Vagina (tissue), 2 donors: ENCODE measurements at regions not wholly inside any gene's neighbourhood (a gene's known extent, or its start where the extent isn't known, plus 50 kb on each side); places are given as distances from the start of the nearest gene placed in this dataset.
A peak's percentile ranks its signal among the peaks of the same experiment; 100 is the strongest.

ENCODE experiments used
- DNase-seq, 2 donors: peaks; one replicate each; pipeline ENCODE4 v3.0.0-alpha.2; 2017; ENCODE audit errors: extremely low spot score in 2 of 2
- H3K27ac ChIP-seq: fragments of 200-600 bp; sonication (generic); one replicate; pipeline ENCODE4 v1.5.1; 2019
- H3K27me3 ChIP-seq: fragments of 200-600 bp; sonication (generic); one replicate; pipeline ENCODE4 v1.5.1; 2019
- H3K36me3 ChIP-seq, 2 donors: fragments of 200-600 bp; sonication (generic); one replicate each; pipeline ENCODE4 v1.5.1; 2017 to 2019
- H3K4me1 ChIP-seq: fragments of 200-600 bp; sonication (generic); one replicate; pipeline ENCODE4 v1.5.1; 2019
- H3K4me3 ChIP-seq, 2 donors: fragments of 200-600 bp; sonication (generic); 1 replicate in 1 of 2; 2 replicates in 1 of 2; pipeline ENCODE4 v1.5.1; 2016 to 2019
- H3K9me3 ChIP-seq: fragments of 200-600 bp; sonication (generic); one replicate; pipeline ENCODE4 v1.5.1; 2019
- CTCF ChIP-seq, 3 experiments: fragments of 450-650 bp in 2 of 3; fragments of 200-600 bp in 1 of 3; sonication (generic) in 1 of 3; IDR thresholded peaks; one replicate each; pipeline ENCODE4 v1.5.1; 2017 to 2019; ENCODE audit warnings: antibody characterized with exemption in 3 of 3, mild to moderate bottlenecking in 2 of 3, moderate library complexity in 2 of 3
- POLR2A ChIP-seq, 2 donors: fragments of 450-650 bp; IDR thresholded peaks; one replicate each; pipeline ENCODE4 v1.6.1; 2017; ENCODE audit warnings: antibody characterized with exemption in 2 of 2, mild to moderate bottlenecking in 2 of 2, moderate library complexity in 2 of 2
- POLR2AphosphoS5 ChIP-seq, 2 donors: sonication (generic); formaldehyde crosslinking; IDR thresholded peaks; one replicate each; pipeline ENCODE4 v1.9.0; 2017; ENCODE audit warnings: antibody characterized with exemption in 2 of 2, mild to moderate bottlenecking in 2 of 2, low read depth in 1 of 2; ENCODE audit not compliant: insufficient read depth in 1 of 2
- intact Hi-C: fragments of 100-400 bp; cut with DNase I; formaldehyde crosslinking; loops from one replicate; pipeline ENCODE4 v1.15.1; 2023

DNA sequence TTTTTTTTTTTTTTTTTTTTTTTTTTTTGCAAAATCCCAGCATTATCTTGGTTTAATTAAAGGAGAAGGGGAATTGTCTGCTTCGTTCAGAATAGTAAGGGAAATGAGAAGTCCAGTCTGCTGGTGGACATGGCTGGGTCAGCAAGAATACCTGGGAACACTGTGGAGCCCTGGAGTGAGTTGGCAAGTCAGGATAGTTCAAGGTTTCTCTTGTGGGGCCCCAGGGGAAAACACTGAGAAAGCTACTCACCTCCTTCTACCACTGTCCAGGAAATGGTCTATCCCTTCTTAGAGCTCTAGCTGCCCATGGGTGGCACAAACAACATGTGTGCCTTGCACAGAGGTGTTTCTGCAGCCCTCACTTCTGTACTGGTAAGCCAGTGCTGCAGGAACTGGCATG is 169.1 kb upstream of the SIX2 start:
- no peak for DNase-seq
- no peaks in the 10 kb centered on the region for H3K4me1 ChIP-seq
- H3K36me3 ChIP-seq, result no peaks in the 10 kb centered on the region
- peak overlapping the region; percentile 30 for H3K27ac ChIP-seq
- no peak overlapping the region for H3K4me3 ChIP-seq
- H3K9me3 ChIP-seq, result no peaks in the 10 kb centered on the region
- H3K27me3 ChIP-seq, result no peaks in the 10 kb centered on the region
- TF ChIP-seq POLR2AphosphoS5 (IDR thresholded peaks at IDR 0.05; ENCODE audit: insufficient read depth in 1 of 2, low read depth in 1 of 2) (no peak), CTCF (IDR thresholded peaks at IDR 0.05) (no peak), POLR2A (IDR thresholded peaks at IDR 0.05) (no peak)
- intact Hi-C loops, result no loop called here

- no peak overlapping the region for H3K4me3 ChIP-seq
- no peaks in the 10 kb centered on the region for H3K27me3 ChIP-seq
- H3K4me1 ChIP-seq, result no peaks in the 10 kb centered on the region
- no peaks in the 10 kb centered on the region for H3K9me3 ChIP-seq
- TF ChIP-seq POLR2AphosphoS5 (IDR thresholded peaks at IDR 0.05; ENCODE audit: insufficient read depth in 1 of 2, low read depth in 1 of 2) (no peak), POLR2A (IDR thresholded peaks at IDR 0.05) (no peak), CTCF (IDR thresholded peaks at IDR 0.05) (no peak)
- DNase-seq, result no peak
- H3K36me3 ChIP-seq, result no peaks in the 10 kb centered on the region
- intact Hi-C loops, result no loop called here
- H3K27ac ChIP-seq, result no peak overlapping the region
These were observed 168.6 kb upstream of the SIX2 start for GRCh38 chr2:45177870-45178269.

- intact Hi-C loops, result no loop called here
- no peak for TF ChIP-seq POLR2AphosphoS5 (IDR thresholded peaks at IDR 0.05; ENCODE audit: insufficient read depth in 1 of 2, low read depth in 1 of 2)
- no peak for TF ChIP-seq CTCF (IDR thresholded peaks at IDR 0.05)
- no peak for TF ChIP-seq POLR2A (IDR thresholded peaks at IDR 0.05)
- no peaks in the 10 kb centered on the region for H3K36me3 ChIP-seq
- no peak for DNase-seq
- H3K27me3 ChIP-seq, result no peaks in the 10 kb centered on the region
- no peak overlapping the region for H3K27ac ChIP-seq
- H3K4me3 ChIP-seq, result no peak overlapping the region
- no peaks in the 10 kb centered on the region for H3K9me3 ChIP-seq
- no peaks in the 10 kb centered on the region for H3K4me1 ChIP-seq
These were observed 167.1 kb upstream of the SIX2 start for GRCh38 chr2:45176390-45176789.

- no peak for DNase-seq
- peaks cover 17% of the 10 kb centered on the region for H3K4me1 ChIP-seq
- TF ChIP-seq POLR2AphosphoS5 (IDR thresholded peaks at IDR 0.05; ENCODE audit: insufficient read depth in 1 of 2, low read depth in 1 of 2) (peak; percentile 13 to 25), POLR2A (IDR thresholded peaks at IDR 0.05) (no peak), CTCF (IDR thresholded peaks at IDR 0.05) (peak in 1 of 3 experiments; percentile 18)
- intact Hi-C loops, result no loop called here
- H3K9me3 ChIP-seq, result no peaks in the 10 kb centered on the region
- no peaks in the 10 kb centered on the region for H3K36me3 ChIP-seq
- H3K27me3 ChIP-seq, result no peaks in the 10 kb centered on the region
- no peak overlapping the region for H3K4me3 ChIP-seq
- H3K27ac ChIP-seq, result no peak overlapping the region
These were observed 164.3 kb upstream of the SIX2 start for GRCh38 chr2:45173513-45173912.

GRCh38 chr2:45172760-45173392 is 163.6 kb upstream of the SIX2 start:
- Histone ChIP-seq H3K27ac (peak overlapping the region; percentile 39), H3K36me3 (no peaks in the 10 kb centered on the region), H3K9me3 (no peaks in the 10 kb centered on the region), H3K4me1 (peaks cover 19% of the 10 kb centered on the region), H3K27me3 (no peaks in the 10 kb centered on the region), H3K4me3 (no peak overlapping the region)
- DNase-seq, result no peak
- intact Hi-C loops, result no loop called here
- no peak for TF ChIP-seq POLR2AphosphoS5 (IDR thresholded peaks at IDR 0.05; ENCODE audit: insufficient read depth in 1 of 2, low read depth in 1 of 2)
- TF ChIP-seq POLR2A (IDR thresholded peaks at IDR 0.05), result no peak
- TF ChIP-seq CTCF (IDR thresholded peaks at IDR 0.05), result no peak
